ENCODE measurements at regions not wholly inside any gene's neighbourhood (a gene's known extent, or its start where the extent isn't known, plus 50 kb on each side); places are given as distances from the start of the nearest gene placed in this dataset.

- ATAC-seq (ENCODE audit: insufficient read depth, low FRiP score): no peak
- TF ChIP-seq CTCF (IDR thresholded peaks at IDR 0.05; ENCODE audit: control extremely low read depth, extremely low read depth): no peak
- no peaks in the 10 kb centered on the region for H3K27me3 ChIP-seq (ENCODE audit: control insufficient read depth in 3 of 3, insufficient read depth in 3 of 3, low read length in 2 of 3)
Observed at GRCh38 chr6:132954222-132954621, 139.9 kb downstream of the RPS12 start.

GRCh38 chr6:132954936-132955335, 140.6 kb downstream of the RPS12 start:
- Histone ChIP-seq H3K27ac (ENCODE audit: low read depth in 1 of 2, low read length in 1 of 2) (no peak overlapping the region), H3K36me3 (ENCODE audit: control insufficient read depth in 4 of 4, insufficient read depth in 4 of 4, low read length in 4 of 4) (no peaks in the 10 kb centered on the region), H3K4me3 (no peak overlapping the region), H3K9ac (ENCODE audit: insufficient read depth in 1 of 2, low read length in 2 of 2) (no peak overlapping the region), H3K4me1 (ENCODE audit: control insufficient read depth in 5 of 5, insufficient read depth in 5 of 5, low read length in 5 of 5) (peaks cover 0 to 31% (median 3%) of the 10 kb centered on the region in 5 donors), H3K9me3 (ENCODE audit: control insufficient read depth in 4 of 4, insufficient read depth in 3 of 4, low read length in 3 of 4) (no peaks in the 10 kb centered on the region), H3K27me3 (ENCODE audit: control insufficient read depth in 3 of 3, insufficient read depth in 3 of 3, low read length in 2 of 3) (no peaks in the 10 kb centered on the region)
- ATAC-seq (ENCODE audit: insufficient read depth, low FRiP score): no peak
- 82 to 86% methylated on average over 5 of the region's 5 CpGs for WGBS, 2 donors
- no peak for DNase-seq
- TF ChIP-seq CTCF (IDR thresholded peaks at IDR 0.05; ENCODE audit: control extremely low read depth, extremely low read depth): no peak

More at GRCh38 chr6:132954222-132954621, 139.9 kb downstream of the RPS12 start:
- H3K9me3 ChIP-seq (ENCODE audit: control insufficient read depth in 4 of 4, insufficient read depth in 3 of 4, low read length in 3 of 4): no peaks in the 10 kb centered on the region
- no peak overlapping the region for H3K27ac ChIP-seq (ENCODE audit: low read depth in 1 of 2, low read length in 1 of 2)
- WGBS, 2 donors: 81 to 88% methylated on average over 9 of the region's 9 CpGs
- H3K36me3 ChIP-seq (ENCODE audit: control insufficient read depth in 4 of 4, insufficient read depth in 4 of 4, low read length in 4 of 4): no peaks in the 10 kb centered on the region
- H3K9ac ChIP-seq (ENCODE audit: insufficient read depth in 1 of 2, low read length in 2 of 2): no peak overlapping the region
- H3K4me1 ChIP-seq (ENCODE audit: control insufficient read depth in 5 of 5, insufficient read depth in 5 of 5, low read length in 5 of 5): peaks cover 0 to 24% (median 0%) of the 10 kb centered on the region in 5 donors
- no peak for DNase-seq
- H3K4me3 ChIP-seq: no peak overlapping the region

- Histone ChIP-seq H3K9me3 (ENCODE audit: control insufficient read depth in 4 of 4, insufficient read depth in 3 of 4, low read length in 3 of 4) (no peaks in the 10 kb centered on the region), H3K9ac (ENCODE audit: insufficient read depth in 1 of 2, low read length in 2 of 2) (peak overlapping the region in 1 of 2 donors; percentile 46), H3K27ac (ENCODE audit: low read depth in 1 of 2, low read length in 1 of 2) (no peak overlapping the region), H3K27me3 (ENCODE audit: control insufficient read depth in 3 of 3, insufficient read depth in 3 of 3, low read length in 2 of 3) (no peaks in the 10 kb centered on the region), H3K36me3 (ENCODE audit: control insufficient read depth in 4 of 4, insufficient read depth in 4 of 4, low read length in 4 of 4) (no peaks in the 10 kb centered on the region), H3K4me1 (ENCODE audit: control insufficient read depth in 5 of 5, insufficient read depth in 5 of 5, low read length in 5 of 5) (peaks cover 0 to 36% (median 8%) of the 10 kb centered on the region in 5 donors), H3K4me3 (no peak overlapping the region)
- WGBS, 2 donors: 28 to 39% methylated on average over 4 of the region's 4 CpGs
- no peak for ATAC-seq (ENCODE audit: insufficient read depth, low FRiP score)
- no peak for TF ChIP-seq CTCF (IDR thresholded peaks at IDR 0.05; ENCODE audit: control extremely low read depth, extremely low read depth)
- peak in 2 of 3 donors; percentile 56 to 64 for DNase-seq
Observed at GRCh38 chr6:132959639-132960326, 145.4 kb downstream of the RPS12 start.
